HepG2 (cell line): ENCODE measurements at regions not wholly inside any gene's neighbourhood (a gene's known extent, or its start where the extent isn't known, plus 50 kb on each side); places are given as distances from the start of the nearest gene placed in this dataset.

ENCODE experiments used
- ATAC-seq: fragments of 200-7000 bp; cut with Tn5 transposase; 3 replicates; pipeline ENCODE4 v1.9.1; 2020; ENCODE audit warnings: mild to moderate bottlenecking, moderate library complexity
- BruUV-seq: library from RNA; stranded (reverse); fragments of 400-500 nt; replicated peaks from 2 replicates; lab custom pipeline; 2021; lab: Mats Ljungman, UMichigan
- CTCF ChIA-PET: fragments of 300-600 bp; formaldehyde crosslinking; extraction: SDS; loops from one replicate; lab custom pipeline; 2021; ENCODE audit warnings: low total read pairs, inconsistent platforms, low intra/inter-chr PET ratio; lab: Yijun Ruan, JAX
- POLR2A ChIA-PET: fragments of 350-600 bp; sonication (Branson Sonifier 250); formaldehyde crosslinking; loops from one replicate; lab custom pipeline; 2020; ENCODE audit warnings: antibody characterized with exemption, inconsistent platforms; lab: Yijun Ruan, JAX
- DNase-seq: peaks from one replicate; pipeline ENCODE4 v3.0.0-alpha.2; 2015; ENCODE audit warnings: low spot score
- FAIRE-seq: peaks from 3 replicates; lab custom pipeline; 2011; peaks lifted over from hg19 to GRCh38; lab: Jason Lieb, UNC
- H2AFZ ChIP-seq: one replicate; pipeline ENCODE4 v1.6.1; 2011; ENCODE audit warnings: low read length, inconsistent platforms
- H3K27ac ChIP-seq: fragments of 300-600 bp; 3 replicates; pipeline ENCODE4 v1.8.0; 2011; ENCODE audit warnings: mixed run types, mild to moderate bottlenecking, mixed read lengths, low read length, inconsistent platforms; ENCODE audit not compliant: insufficient read depth; ENCODE audit errors: extremely low read length
- H3K27me3 ChIP-seq, 2 experiments: fragments of 200-600 bp in 1 of 2; 2 replicates in 1 of 2; 3 replicates in 1 of 2; pipeline versions ENCODE4 v1.6.0 to v1.8.0; 2011; ENCODE audit warnings: low read length in 2 of 2, mild to moderate bottlenecking in 2 of 2, moderate library complexity in 2 of 2, inconsistent platforms in 1 of 2; ENCODE audit not compliant: insufficient read depth in 2 of 2, control insufficient read depth in 1 of 2
- H3K36me3 ChIP-seq, 2 experiments: fragments of 200-600 bp in 1 of 2; replicated peaks in 1 of 2; 2 replicates in 1 of 2; 3 replicates in 1 of 2; pipeline versions ENCODE4 v1.5.1 to v1.8.0; 2011; ENCODE audit warnings: low read length in 2 of 2, inconsistent platforms in 1 of 2; ENCODE audit not compliant: insufficient read depth in 2 of 2, control insufficient read depth in 1 of 2
- H3K4me1 ChIP-seq: 2 replicates; pipeline ENCODE4 v1.5.1; 2012; ENCODE audit warnings: low read length, inconsistent platforms; ENCODE audit not compliant: insufficient read depth
- H3K4me2 ChIP-seq: 2 replicates; pipeline ENCODE4 v1.6.0; 2011; ENCODE audit warnings: low read depth, low read length, inconsistent platforms
- H3K4me3 ChIP-seq, 3 experiments: fragments of 200-600 bp in 1 of 3; sonication (generic), shearing (Covaris generic) in 1 of 3; replicated peaks in 1 of 3; 2 replicates each; pipeline ENCODE4 v1.5.1; 2011 to 2016; ENCODE audit warnings: low read length in 3 of 3, inconsistent platforms in 2 of 3, low read depth in 2 of 3, mild to moderate bottlenecking in 2 of 3, control low read depth in 1 of 3, mixed read lengths in 1 of 3; ENCODE audit not compliant: insufficient read depth in 1 of 3
- H3K79me2 ChIP-seq: one replicate; pipeline ENCODE4 v1.6.1; 2011; ENCODE audit warnings: low read length, inconsistent platforms; ENCODE audit not compliant: insufficient read depth
- H3K9ac ChIP-seq: 2 replicates; pipeline ENCODE4 v1.6.0; 2011; ENCODE audit warnings: mild to moderate bottlenecking, low read depth, low read length, inconsistent platforms; ENCODE audit not compliant: insufficient read depth
- H3K9me3 ChIP-seq: 2 replicates; pipeline ENCODE4 v1.5.1; 2012; ENCODE audit warnings: mild to moderate bottlenecking, low read length
- H4K20me1 ChIP-seq: 2 replicates; pipeline ENCODE4 v1.6.0; 2011; ENCODE audit warnings: inconsistent platforms, mild to moderate bottlenecking, low read length, moderate library complexity; ENCODE audit not compliant: insufficient read depth
- CHCHD3 ChIP-seq: sonication (generic); formaldehyde crosslinking; IDR thresholded peaks from 2 replicates; pipeline ENCODE4 v1.8.0; 2022; ENCODE audit warnings: mild to moderate bottlenecking, missing genetic modification reagents, moderate library complexity
- KMT2A ChIP-seq: sonication (generic); formaldehyde crosslinking; IDR thresholded peaks from 2 replicates; pipeline ENCODE4 v1.4.0; 2020; ENCODE audit warnings: missing genetic modification reagents
- NPAS2 ChIP-seq: sonication (generic); formaldehyde crosslinking; IDR thresholded peaks from 2 replicates; pipeline ENCODE4 v1.8.0; 2022; ENCODE audit warnings: mild to moderate bottlenecking, missing genetic modification reagents, borderline replicate concordance
- SP140L ChIP-seq: sonication (generic); formaldehyde crosslinking; IDR thresholded peaks from 2 replicates; pipeline ENCODE4 v1.4.0; 2020; ENCODE audit warnings: missing genetic modification reagents, borderline replicate concordance
- ZNF556 ChIP-seq: sonication (generic); formaldehyde crosslinking; IDR thresholded peaks from 2 replicates; pipeline ENCODE4 v1.4.0; 2020; ENCODE audit warnings: mild to moderate bottlenecking, missing genetic modification reagents, borderline replicate concordance
- ZNF615 ChIP-seq: sonication (generic); formaldehyde crosslinking; IDR thresholded peaks from 2 replicates; pipeline ENCODE4 v1.5.0; 2020; ENCODE audit warnings: mild to moderate bottlenecking, missing genetic modification reagents, borderline replicate concordance
- ZNF780A ChIP-seq: sonication (generic); formaldehyde crosslinking; IDR thresholded peaks from 2 replicates; pipeline ENCODE4 v1.8.0; 2022; ENCODE audit warnings: mild to moderate bottlenecking, missing genetic modification reagents, moderate library complexity
- WGBS: methylation state at CpG from one replicate; pipeline ENCODE4 v1.1.6; 2017; ENCODE audit warnings: low lambda C conversion rate; 5-methylcytosine and 5-hydroxymethylcytosine counted together
- in situ Hi-C: cut with HindIII; loops from 2 replicates; pipeline ENCODE4 v1.10.0; 2017; ENCODE audit warnings: low pct_unique_long_range_greater_than_20kb; ENCODE audit not compliant: extremely low pct_ligation_motif_present
- intact Hi-C: fragments of 100-400 bp; cut with micrococcal nuclease; formaldehyde crosslinking; loops from one replicate; pipeline ENCODE4 v1.10.0; 2022; ENCODE audit not compliant: unreplicated experiment
- TF ChIP-seq, protein P1 (sequence below): sonication (generic); formaldehyde crosslinking; IDR thresholded peaks from 2 replicates; pipeline ENCODE4 v1.5.0; 2020; ENCODE audit warnings: mild to moderate bottlenecking, missing genetic modification reagents, borderline replicate concordance
- TF ChIP-seq, protein P2 (sequence below): IDR thresholded peaks from 2 replicates; pipeline ENCODE4 v1.6.1; 2016; ENCODE audit warnings: mild to moderate bottlenecking, missing biosample characterization, missing genetic modification reagents
- TF ChIP-seq, protein P3 (sequence below): IDR thresholded peaks from 2 replicates; pipeline ENCODE4 v1.6.1; 2016; ENCODE audit warnings: low read depth, borderline replicate concordance

DNA sequence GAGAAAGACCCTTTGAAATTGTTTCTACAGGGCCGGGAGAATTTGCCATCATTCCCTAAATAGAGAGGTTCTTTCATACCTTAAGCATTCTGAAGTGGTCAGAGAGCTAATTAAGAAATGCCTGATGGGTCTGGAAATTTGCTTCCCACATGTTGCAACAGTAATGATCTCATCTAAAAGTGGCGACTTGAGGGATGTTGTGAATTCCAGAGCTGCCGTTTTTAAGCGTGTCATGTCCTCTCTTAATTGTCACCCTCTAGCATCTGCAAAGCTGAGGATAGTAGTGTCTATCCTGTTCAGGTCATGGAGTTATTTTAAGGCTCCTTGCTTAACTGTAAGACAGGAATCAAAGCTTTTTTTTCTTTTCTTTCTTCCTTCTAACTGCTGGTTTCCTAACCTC, 60.4 kb downstream of the FOS start:
- no peaks in the 10 kb centered on the region for H3K79me2 ChIP-seq
- POLR2A ChIA-PET: no interaction called here
- BruUV-seq: no TSS peak
- 2% methylated on average over 4 of the region's 4 CpGs for WGBS
- ATAC-seq: no peak
- CTCF ChIA-PET: no interaction called here
- 0 out of 5 replicates have a peak, but pooled peaks cover 0 to 5% of the 10 kb centered on the region in 2 experiments for H3K27me3 ChIP-seq
- no peaks in the 10 kb centered on the region for H4K20me1 ChIP-seq
- H3K4me1 ChIP-seq: peaks cover 8% of the 10 kb centered on the region; the same call in 1 of the 2 replicates
- H3K27ac ChIP-seq: no peak overlapping the region
- no peaks in the 10 kb centered on the region for H3K36me3 ChIP-seq
- in situ Hi-C loops (no loop called here), intact Hi-C loops (no loop called here)
- no peaks in the 10 kb centered on the region for H3K9me3 ChIP-seq
- no peak for DNase-seq
- no peak for FAIRE-seq
- TF ChIP-seq SP140L (CRISPR knock-in tag) (no peak), ZNF556 (CRISPR knock-in tag) (no peak), ZNF780A (CRISPR knock-in tag) (no peak), KMT2A (CRISPR knock-in tag) (no peak), CHCHD3 (no peak), ZNF615 (CRISPR knock-in tag) (no peak)
- TF ChIP-seq, protein P1, sequence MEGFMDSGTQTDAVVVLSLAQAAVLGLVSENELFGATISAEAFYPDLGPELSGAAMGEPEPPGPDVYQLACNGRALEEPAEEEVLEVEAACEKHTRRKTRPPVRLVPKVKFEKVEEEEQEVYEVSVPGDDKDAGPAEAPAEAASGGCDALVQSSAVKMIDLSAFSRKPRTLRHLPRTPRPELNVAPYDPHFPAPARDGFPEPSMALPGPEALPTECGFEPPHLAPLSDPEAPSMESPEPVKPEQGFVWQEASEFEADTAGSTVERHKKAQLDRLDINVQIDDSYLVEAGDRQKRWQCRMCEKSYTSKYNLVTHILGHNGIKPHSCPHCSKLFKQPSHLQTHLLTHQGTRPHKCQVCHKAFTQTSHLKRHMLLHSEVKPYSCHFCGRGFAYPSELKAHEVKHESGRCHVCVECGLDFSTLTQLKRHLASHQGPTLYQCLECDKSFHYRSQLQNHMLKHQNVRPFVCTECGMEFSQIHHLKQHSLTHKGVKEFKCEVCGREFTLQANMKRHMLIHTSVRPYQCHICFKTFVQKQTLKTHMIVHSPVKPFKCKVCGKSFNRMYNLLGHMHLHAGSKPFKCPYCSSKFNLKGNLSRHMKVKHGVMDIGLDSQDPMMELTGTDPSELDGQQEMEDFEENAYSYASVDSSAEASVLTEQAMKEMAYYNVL (CRISPR knock-in tag): no peak
- H3K4me3 ChIP-seq: no peak overlapping the region
- H3K4me2 ChIP-seq: no peak overlapping the region
- H3K9ac ChIP-seq: no peak overlapping the region
- no peak overlapping the region for H2AFZ ChIP-seq

DNA sequence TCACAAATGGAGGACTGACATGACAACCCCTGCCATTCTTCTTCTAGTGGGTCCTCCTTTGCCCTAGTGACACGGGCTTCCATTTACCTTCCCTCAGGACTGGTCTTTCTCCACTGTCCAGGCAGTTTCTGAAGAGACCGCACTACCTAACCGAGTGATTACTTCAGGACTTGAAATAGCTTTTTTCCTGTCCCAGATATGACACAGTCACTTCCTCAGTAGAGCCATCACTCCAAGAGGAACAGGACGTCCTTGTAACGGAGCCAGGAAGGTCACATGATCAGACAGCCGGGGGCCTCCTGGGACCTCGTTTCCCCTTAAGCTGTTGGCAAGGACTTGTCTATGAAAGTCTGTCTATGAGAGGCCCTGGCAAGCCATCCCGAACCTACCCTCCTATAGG, 62.3 kb downstream of the FOS start:
- FAIRE-seq (no peak), DNase-seq (no peak), ATAC-seq (no peak)
- TF ChIP-seq, protein P2, sequence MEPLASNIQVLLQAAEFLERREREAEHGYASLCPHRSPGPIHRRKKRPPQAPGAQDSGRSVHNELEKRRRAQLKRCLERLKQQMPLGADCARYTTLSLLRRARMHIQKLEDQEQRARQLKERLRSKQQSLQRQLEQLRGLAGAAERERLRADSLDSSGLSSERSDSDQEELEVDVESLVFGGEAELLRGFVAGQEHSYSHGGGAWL (CRISPR knock-in tag): no peak
- TF ChIP-seq, protein P3, sequence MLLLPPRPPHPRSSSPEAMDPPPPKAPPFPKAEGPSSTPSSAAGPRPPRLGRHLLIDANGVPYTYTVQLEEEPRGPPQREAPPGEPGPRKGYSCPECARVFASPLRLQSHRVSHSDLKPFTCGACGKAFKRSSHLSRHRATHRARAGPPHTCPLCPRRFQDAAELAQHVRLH (CRISPR knock-in tag): no peak
- TF ChIP-seq NPAS2 (CRISPR knock-in tag): no peak
- Histone ChIP-seq H3K4me2 (no peak overlapping the region), H3K36me3 (no peaks in the 10 kb centered on the region), H2AFZ (no peak overlapping the region), H4K20me1 (no peaks in the 10 kb centered on the region), H3K9ac (no peak overlapping the region), H3K4me3 (no peak overlapping the region), H3K27me3 (0 out of 5 replicates have a peak, but pooled peaks cover 0 to 8% of the 10 kb centered on the region in 2 experiments), H3K27ac (no peak overlapping the region), H3K79me2 (no peaks in the 10 kb centered on the region), H3K9me3 (no peaks in the 10 kb centered on the region), H3K4me1 (no peaks in the 10 kb centered on the region)
- POLR2A ChIA-PET: no interaction called here
- intact Hi-C loops (no loop called here), in situ Hi-C loops (no loop called here)
- 21% methylated on average over 6 of the region's 8 CpGs for WGBS
- BruUV-seq: no TSS peak
- CTCF ChIA-PET: no interaction called here
